ENCODE measurements at regions not wholly inside any gene's neighbourhood (a gene's known extent, or its start where the extent isn't known, plus 50 kb on each side); places are given as distances from the start of the nearest gene placed in this dataset.

DNA sequence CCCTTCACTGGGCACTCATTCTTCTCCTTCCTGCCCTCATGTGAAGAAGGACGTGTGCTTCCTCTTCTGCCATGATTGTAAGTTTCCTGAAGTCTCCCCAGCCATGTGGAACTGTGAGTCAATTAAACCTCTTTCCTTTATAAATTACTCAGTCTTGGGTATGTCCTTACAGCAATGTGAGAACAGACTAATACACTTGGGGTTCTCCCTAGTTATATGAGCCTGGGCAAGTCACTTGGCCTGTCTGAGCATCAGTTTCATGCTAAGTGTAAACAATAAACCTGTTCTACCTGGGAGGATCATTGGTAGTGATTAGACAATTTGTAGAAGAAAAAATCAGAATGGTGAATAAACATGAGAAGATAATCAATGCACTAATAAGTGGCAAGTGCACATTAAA lies 162.2 kb upstream of the ARG1 start:
- Histone ChIP-seq H3K4me1 (ENCODE audit: low read depth, poor library complexity, severe bottlenecking) (no peaks in the 10 kb centered on the region), H3K4me3 (IDR thresholded peaks at IDR 0.05; ENCODE audit: insufficient read depth, low read depth, low read length) (no peak overlapping the region), H3K36me3 (ENCODE audit: insufficient read depth) (no peaks in the 10 kb centered on the region), H3K27me3 (ENCODE audit: insufficient read depth, low read depth) (no peaks in the 10 kb centered on the region), H3K9ac (no peak overlapping the region), H2AFZ (ENCODE audit: low read depth) (no peak overlapping the region), H4K20me1 (ENCODE audit: insufficient read depth) (no peaks in the 10 kb centered on the region), H3K4me2 (no peak overlapping the region), H3K79me2 (ENCODE audit: insufficient read depth, low read depth) (no peaks in the 10 kb centered on the region), H3K27ac (no peak overlapping the region)
- TF ChIP-seq, protein P1, sequence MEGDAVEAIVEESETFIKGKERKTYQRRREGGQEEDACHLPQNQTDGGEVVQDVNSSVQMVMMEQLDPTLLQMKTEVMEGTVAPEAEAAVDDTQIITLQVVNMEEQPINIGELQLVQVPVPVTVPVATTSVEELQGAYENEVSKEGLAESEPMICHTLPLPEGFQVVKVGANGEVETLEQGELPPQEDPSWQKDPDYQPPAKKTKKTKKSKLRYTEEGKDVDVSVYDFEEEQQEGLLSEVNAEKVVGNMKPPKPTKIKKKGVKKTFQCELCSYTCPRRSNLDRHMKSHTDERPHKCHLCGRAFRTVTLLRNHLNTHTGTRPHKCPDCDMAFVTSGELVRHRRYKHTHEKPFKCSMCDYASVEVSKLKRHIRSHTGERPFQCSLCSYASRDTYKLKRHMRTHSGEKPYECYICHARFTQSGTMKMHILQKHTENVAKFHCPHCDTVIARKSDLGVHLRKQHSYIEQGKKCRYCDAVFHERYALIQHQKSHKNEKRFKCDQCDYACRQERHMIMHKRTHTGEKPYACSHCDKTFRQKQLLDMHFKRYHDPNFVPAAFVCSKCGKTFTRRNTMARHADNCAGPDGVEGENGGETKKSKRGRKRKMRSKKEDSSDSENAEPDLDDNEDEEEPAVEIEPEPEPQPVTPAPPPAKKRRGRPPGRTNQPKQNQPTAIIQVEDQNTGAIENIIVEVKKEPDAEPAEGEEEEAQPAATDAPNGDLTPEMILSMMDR (conservative IDR thresholded peaks at IDR 0.05; ENCODE audit: low read depth, low read length): no peak

DNA sequence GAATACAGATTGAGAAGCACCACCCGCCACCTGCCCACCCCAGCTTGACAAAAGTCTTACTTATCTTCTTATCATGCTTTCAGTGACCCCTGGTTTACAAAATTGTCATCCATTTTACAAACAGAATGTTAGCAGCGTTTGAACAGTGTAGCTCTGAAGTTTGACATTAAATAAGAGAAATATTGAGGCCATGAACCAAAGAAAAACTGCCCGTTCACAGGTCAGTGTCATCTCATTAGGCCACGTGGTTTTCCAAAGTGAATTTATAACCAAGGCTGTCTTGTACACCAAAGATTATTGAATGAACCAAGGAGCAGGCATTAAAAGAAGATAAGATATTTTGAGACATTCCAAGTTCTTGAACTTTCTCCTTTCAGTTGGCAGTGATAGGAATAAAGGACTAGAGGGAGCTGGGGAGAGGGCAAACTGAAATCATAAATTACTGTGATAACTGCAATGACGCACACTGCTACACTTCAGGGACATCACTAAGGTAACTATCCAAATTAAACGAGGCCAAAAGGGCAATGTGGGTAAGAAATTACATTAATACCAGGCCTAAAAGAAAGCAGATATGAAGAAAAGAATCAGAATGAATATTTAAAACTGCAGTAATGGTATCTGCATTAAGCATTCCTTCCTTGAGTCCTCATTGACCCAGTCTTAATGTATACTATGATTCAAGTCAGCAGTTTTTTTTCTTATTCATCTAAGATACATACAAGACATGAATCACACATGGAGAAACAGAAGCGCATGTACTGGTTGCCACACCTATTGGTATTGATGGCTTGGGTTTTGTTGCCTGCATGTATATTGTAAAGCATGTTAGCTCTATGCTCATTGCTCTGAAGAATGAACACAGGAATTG lies 159.8 kb upstream of the ARG1 start:
- no peaks in the 10 kb centered on the region for H3K4me1 ChIP-seq (ENCODE audit: low read depth, poor library complexity, severe bottlenecking)
- TF ChIP-seq, protein P1 (conservative IDR thresholded peaks at IDR 0.05; ENCODE audit: low read depth, low read length): no peak
- H3K27ac ChIP-seq: no peak overlapping the region
- H3K9ac ChIP-seq: no peak overlapping the region
- H2AFZ ChIP-seq (ENCODE audit: low read depth): no peak overlapping the region
- no peak overlapping the region for H3K4me3 ChIP-seq (IDR thresholded peaks at IDR 0.05; ENCODE audit: insufficient read depth, low read depth, low read length)
- H3K36me3 ChIP-seq (ENCODE audit: insufficient read depth): no peaks in the 10 kb centered on the region
- no peaks in the 10 kb centered on the region for H3K79me2 ChIP-seq (ENCODE audit: insufficient read depth, low read depth)
- no peak overlapping the region for H3K4me2 ChIP-seq
- no peaks in the 10 kb centered on the region for H4K20me1 ChIP-seq (ENCODE audit: insufficient read depth)
- H3K27me3 ChIP-seq (ENCODE audit: insufficient read depth, low read depth): no peaks in the 10 kb centered on the region

DNA sequence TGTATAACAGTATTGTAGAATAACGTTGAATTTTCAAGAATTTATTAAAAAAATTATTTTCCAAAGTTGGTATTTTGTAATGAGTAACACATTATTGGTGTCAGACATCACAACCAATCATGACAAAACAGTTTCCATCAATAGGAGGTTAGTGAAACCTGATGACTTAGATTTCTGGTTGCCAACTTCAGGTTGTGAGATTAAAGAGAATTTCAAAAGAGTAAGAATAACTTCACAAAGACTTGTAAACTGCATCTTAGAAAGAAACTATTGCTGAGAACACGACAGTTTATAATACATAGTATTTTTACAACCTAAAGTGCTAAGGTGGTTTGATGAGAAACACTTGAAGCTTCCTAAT lies 159.2 kb upstream of the ARG1 start:
- Histone ChIP-seq H2AFZ (ENCODE audit: low read depth) (no peak overlapping the region), H3K27me3 (ENCODE audit: insufficient read depth, low read depth) (no peaks in the 10 kb centered on the region), H3K4me2 (no peak overlapping the region), H3K27ac (no peak overlapping the region), H3K9ac (no peak overlapping the region), H3K36me3 (ENCODE audit: insufficient read depth) (no peaks in the 10 kb centered on the region), H3K79me2 (ENCODE audit: insufficient read depth, low read depth) (no peaks in the 10 kb centered on the region), H3K4me3 (IDR thresholded peaks at IDR 0.05; ENCODE audit: insufficient read depth, low read depth, low read length) (no peak overlapping the region), H3K4me1 (ENCODE audit: low read depth, poor library complexity, severe bottlenecking) (no peaks in the 10 kb centered on the region), H4K20me1 (ENCODE audit: insufficient read depth) (no peaks in the 10 kb centered on the region)
- TF ChIP-seq, protein P1 (conservative IDR thresholded peaks at IDR 0.05; ENCODE audit: low read depth, low read length): no peak

DNA sequence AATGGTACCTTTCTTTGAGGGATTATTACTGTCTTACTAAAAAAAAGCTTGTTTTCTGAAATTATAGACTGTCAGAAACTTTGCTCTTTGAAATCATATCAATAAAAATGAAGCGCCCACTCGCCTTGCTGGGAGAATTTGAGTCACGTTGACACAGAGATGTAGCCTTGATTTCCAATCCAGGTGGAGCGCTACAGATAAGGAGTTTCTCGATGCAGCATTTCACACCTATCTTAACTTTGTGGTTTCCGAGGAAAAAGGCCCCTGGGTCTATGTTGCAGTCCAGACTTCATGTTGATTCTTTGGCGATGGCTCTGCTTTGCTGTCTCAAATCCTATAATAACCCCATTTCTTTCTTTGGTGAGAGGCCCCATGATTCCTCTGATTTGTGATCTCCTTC lies 158.1 kb upstream of the ARG1 start:
- Histone ChIP-seq H3K4me3 (IDR thresholded peaks at IDR 0.05; ENCODE audit: insufficient read depth, low read depth, low read length) (no peak overlapping the region), H4K20me1 (ENCODE audit: insufficient read depth) (no peaks in the 10 kb centered on the region), H3K27ac (no peak overlapping the region), H3K36me3 (ENCODE audit: insufficient read depth) (no peaks in the 10 kb centered on the region), H2AFZ (ENCODE audit: low read depth) (no peak overlapping the region), H3K4me1 (ENCODE audit: low read depth, poor library complexity, severe bottlenecking) (no peaks in the 10 kb centered on the region), H3K79me2 (ENCODE audit: insufficient read depth, low read depth) (no peaks in the 10 kb centered on the region), H3K27me3 (ENCODE audit: insufficient read depth, low read depth) (no peaks in the 10 kb centered on the region), H3K4me2 (no peak overlapping the region), H3K9ac (no peak overlapping the region)
- TF ChIP-seq, protein P1 (conservative IDR thresholded peaks at IDR 0.05; ENCODE audit: low read depth, low read length): no peak

Measured in KMS-11 (cell line).